CD4-positive, alpha-beta T cell treated with Interferon gamma for 1 hour (primary cell): ENCODE measurements at regions not wholly inside any gene's neighbourhood (a gene's known extent, or its start where the extent isn't known, plus 50 kb on each side); places are given as distances from the start of the nearest gene placed in this dataset.

Source experiments
- DNase-seq: peaks from one replicate; pipeline ENCODE4 v3.0.0-alpha.2; 2020

DNA sequence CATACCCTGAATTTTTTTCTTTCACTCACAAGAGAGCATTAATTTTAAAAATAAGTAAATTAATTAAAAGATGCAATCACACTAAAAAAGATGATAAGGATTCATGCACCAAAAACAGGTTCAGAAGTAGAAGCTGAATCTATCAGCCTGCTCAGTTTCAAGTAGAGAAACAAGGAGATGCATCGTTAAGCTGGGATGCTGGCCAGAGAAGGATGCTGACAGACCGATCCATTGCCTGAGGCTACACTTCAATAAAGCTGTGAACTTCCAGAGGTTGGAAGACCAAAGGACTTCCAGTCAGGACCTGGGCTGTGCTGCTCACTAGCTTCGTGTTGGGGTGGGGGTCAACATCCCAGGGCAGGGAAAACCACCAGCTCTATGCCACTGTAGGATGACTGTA lies 457.7 kb downstream of the EFNA5 start:
- no peak for DNase-seq

DNA sequence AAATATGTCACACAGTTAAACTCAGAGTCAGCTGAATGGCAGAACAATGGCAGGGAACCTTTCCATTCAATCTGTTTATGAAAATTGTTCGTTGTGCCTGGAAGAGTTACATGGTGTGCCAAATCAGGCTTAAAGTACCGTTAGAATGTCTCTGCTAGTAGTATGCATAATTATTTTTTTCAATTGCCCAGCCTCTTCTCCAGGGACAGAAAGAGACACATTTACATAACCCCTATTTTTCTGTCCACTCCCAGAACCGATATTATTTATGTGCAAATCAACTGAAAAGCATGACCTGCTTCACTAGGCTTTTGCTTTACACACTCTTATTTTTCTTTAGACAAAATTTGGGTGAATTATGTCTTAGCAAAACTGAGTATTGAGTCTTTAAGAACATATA lies 459.1 kb downstream of the EFNA5 start:
- no peak for DNase-seq

DNA sequence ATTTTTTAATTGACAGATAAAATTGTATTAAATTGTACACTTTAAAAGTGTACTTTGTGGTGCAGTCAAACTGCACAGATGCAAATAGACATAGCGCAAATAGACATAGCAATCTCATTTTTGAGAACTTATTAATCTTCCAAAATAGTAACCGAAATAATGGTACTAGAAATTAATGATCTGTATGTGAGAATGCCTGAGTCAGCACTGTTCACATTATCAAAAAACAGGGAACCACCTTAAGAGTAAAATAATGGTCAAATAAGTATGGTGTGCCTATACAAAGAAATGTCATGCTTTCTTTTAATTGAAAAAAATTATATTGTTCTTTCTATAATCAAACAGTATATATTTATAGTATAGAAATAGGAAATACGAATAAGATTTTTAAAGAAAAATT lies 461.9 kb downstream of the EFNA5 start:
- no peak for DNase-seq

DNA sequence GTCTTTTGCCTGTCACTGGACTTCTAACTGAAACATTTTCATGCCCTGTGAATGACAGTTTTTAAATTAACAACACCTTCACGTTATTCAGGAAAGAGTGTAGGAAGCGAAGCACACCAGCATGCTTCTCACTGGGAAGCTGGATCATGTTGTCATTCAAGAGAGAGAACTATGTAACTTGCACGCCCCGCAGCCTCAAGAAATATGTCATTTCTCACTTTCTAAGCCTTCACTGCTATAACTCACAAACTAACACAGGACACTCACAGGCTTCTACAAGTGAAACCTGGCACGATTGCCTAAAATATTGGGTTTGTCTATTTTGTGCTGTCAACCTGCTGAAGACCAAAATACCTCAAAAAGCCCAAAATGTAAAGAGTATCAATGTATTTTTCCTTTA lies 466.3 kb downstream of the EFNA5 start:
- DNase-seq, result no peak

DNA sequence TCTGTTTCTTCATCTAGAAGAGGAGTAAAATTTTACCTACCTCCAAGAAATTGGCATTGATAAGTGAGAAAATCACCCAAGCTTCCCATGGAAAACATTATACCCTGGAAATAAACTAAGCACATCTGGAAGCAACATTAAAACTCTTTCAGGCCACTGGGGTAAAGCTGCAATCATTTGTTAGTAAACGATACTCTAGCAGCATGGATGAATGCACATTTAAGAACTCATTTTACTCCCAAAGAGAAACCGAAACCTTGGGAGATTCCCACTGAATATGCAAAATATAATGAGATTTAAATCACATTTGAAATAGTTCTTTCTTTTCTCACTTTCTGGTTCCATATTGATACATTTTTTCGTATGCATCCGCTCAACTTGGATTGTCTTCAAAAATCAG lies 467.5 kb downstream of the EFNA5 start:
- DNase-seq, result no peak

DNA sequence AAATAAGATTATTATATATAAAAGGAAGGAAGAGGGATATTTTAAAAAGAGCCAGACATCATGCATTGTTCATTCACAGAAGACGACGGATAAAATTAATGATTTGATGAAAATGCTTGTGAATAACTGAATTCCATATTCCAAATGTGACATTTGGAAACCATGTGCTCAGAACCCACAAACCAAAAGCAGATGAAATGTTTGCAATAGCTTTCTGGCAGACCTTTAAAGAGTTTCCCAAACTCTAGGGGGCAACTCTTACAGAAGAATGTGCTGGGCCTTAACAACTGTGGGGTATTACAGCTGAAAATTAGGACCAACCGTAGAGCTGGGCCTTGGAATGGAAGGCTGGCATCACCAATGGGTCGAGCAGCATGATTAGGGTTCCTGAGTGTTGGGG lies 471.0 kb downstream of the EFNA5 start:
- no peak for DNase-seq

DNA sequence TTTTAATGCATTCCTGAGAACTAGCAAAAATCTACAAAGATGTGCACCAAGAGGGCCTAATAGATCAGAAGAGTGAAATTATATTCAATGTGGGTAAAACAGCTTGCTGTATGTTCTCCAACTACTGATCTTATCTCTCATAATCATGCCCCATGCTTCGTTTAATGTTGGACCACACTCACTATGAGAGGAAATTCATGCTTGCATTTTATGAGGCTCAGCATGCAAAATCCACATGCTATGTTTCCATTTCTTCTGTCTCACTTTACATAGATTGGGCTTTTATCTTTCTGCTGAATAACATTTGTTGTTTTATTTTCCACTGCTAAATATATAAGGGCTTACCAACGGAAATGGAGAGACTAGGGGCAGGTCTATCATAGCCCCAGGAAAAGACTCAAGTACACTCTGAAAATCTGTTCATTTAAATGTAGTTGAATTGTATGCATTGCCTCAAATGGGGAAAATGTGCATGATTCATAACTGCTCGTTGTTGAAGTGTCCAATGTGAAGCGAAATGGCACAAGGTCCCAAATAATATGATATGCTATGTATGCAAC lies 474.2 kb downstream of the EFNA5 start:
- no peak for DNase-seq

DNA sequence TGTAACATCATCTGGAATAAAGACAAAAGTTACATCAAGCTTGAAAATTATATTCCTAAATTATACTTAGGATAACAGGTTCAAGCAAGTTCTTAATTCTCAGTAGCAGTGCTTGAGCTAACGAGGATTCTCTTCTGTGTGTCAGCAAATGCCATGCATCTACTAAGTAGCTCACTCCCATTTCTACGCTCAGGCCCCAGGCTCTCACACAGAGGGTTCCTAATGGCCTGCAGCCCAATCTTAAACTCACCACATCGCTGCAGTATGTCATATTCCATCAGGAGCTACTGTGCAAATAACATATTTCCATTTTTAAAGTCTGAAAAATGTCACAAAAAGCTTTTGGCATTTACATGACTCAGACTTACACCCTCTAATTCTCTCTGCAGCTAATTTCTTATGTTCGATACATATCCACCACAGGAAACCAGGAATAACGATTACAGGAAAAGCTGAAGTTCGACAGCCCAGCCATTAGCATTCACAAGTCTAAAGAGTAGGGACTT lies 474.8 kb downstream of the EFNA5 start:
- no peak for DNase-seq

DNA sequence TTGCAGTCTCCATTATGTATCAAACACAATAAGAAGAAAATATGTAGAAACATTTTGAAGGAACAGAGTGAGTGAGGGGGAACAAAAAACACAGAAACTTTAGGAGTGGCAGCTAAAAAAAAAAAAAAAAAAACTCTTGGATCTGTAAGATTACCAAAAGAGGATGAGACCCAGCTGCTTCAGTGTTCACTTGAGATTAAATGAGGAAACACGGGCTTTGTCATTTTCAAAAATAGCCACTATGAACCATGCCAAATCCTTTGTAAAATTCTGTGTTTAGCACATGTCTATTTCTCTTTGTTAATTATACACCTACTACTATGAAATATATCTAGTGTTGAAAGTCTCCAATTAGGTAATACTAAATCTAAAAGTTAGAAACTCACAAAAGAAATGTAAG lies 485.9 kb downstream of the EFNA5 start:
- no peak for DNase-seq

DNA sequence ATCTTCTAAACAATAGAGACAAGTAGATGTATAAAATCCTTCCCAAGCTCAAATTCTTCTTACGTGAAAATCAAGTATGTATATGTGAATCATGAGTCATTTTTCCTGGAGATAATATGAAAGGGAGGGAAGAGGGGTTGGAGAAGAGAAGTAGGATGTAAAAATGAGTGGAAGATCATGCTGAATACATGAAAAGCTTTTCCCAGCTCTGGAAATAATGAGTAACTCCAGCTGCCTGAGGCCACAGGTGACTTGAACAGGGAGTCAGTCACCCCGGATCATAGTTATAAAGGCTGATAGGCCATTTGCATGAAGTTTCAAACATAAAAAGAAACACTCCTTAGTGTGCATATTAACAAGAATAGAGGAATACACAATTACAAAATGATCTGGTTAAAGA lies 486.7 kb downstream of the EFNA5 start:
- no peak for DNase-seq

DNA sequence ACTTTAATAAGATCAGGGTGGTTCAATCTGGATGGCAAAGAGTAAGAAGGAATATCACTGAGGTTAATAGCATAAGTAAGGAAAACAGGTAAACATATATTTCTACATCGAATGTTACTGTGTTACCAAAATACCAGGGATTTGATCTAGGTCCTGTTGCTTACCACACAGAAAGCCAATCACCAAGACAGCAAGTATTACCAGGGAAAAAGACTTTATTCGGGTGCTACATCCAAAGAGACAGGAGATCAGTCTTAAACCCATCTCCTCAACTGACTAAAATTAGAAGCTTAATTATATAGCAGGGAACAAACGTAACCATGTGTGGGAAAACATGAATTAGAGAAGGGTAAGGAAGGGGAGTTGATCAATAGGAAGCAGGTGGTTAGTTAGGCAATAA lies 500.1 kb downstream of the EFNA5 start:
- no peak for DNase-seq

DNA sequence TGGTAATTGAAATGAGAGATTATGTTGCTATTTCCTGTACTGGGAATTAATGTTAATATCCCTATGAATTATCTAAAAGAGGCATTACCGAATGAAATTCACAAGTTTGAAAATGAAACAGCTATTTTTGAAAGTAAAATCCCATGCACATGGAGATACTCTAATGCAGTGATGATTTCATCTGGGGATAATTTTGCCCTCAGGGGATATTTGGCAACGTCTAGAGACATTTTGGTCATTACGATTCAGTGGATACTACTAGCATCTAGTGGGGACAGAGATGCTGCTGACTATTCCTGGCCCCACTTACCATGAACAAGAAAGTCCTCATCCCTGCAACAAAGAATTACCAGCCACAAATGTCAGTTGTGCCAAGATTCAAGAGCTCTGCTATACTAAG lies 500.9 kb downstream of the EFNA5 start:
- DNase-seq, result no peak

DNA sequence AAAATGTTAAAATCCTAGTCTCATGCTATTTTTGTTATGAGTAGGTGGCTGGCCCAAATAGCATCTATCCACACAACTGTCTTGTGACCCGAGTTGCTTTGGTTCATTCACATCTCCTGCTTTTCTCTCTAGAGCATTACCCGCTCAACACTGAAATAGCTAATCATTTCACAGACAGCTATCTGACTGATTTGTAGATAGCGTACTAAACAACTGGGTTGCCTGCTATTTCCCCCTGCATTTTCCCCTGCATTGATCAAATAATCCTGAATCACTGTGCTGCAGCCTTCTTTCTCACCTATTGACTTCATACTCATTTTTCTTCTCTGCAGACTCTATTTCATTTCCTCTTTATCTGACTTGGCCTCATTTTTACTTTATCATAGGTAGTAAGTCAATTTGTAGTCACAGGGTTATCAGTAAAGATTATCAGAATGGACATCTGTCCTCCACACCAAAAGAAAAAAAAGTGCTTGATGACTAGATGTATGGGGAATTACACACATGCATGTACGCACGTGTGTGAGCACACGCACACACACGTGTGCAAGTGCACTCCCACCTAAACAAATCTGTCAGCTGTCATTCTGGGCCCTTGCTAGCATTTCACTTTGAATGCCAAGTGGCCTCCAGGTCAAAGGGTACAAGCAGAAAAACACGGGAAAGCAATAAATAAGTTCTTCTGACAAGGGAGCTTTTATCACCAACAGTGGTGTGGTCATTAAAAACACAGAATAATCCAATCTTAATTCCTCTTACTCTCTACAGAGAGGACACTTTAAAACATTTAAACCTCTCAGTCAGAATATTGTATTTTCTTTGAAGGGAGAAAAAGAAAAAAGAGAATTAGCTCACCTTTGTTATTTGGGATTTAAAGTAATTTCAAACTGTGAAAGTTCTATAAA lies 501.6 kb downstream of the EFNA5 start:
- DNase-seq, result no peak

DNA sequence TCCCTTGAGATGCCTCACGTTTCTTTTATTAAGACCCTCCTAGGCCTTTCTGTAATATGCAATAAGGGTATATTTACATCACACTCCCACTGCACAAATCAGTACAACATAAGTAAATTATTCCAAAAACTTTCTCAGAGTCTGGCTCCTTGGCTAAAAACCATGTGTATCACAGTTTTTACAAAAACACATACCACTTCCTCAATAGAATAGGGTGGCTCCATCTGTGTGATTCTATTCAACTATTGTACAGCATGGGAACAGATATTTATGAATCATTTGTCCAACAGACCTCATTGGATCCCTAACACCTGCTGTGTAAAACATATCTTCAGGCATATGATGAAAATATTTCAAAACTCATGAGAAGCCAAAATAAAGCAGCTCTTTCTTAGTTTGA lies 502.7 kb downstream of the EFNA5 start:
- no peak for DNase-seq

DNA sequence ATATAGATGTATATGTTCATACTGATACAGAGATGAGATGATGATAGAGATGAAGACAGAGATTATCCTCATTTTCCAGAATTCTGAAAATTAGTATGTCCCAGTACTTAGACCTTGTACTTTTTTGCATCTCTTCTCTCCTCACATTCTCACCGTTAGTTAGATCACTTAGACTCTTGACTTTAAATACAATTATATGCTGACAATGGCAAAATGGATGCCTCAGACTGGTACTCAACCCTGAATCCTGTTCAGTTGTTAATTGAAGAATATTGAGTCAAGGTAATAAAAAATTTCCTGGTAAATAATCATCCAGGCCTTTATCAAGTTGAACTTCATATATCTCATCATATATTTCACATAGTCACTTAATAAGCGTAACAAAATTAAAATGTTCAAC lies 505.4 kb downstream of the EFNA5 start:
- no peak for DNase-seq

DNA sequence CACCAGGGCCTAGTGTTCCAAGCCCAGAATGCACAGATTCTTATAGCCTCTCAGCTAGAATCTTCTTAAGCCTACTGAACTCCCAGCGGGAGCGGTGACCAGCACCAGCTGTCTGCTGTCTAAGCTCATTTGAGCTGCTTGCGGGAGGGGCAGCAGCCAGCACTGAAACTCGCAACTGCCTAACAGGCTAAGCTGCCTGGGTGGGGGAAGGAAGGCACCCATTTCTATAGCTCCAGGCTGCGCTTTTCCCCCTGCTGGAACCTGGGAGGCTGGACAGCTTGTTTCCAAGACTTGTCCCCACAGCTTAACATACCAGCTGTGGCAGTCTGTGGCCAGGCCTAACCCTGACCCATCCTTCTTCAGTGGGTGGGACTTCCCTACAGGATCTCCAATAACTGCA lies 512.9 kb downstream of the EFNA5 start:
- DNase-seq, result no peak

DNA sequence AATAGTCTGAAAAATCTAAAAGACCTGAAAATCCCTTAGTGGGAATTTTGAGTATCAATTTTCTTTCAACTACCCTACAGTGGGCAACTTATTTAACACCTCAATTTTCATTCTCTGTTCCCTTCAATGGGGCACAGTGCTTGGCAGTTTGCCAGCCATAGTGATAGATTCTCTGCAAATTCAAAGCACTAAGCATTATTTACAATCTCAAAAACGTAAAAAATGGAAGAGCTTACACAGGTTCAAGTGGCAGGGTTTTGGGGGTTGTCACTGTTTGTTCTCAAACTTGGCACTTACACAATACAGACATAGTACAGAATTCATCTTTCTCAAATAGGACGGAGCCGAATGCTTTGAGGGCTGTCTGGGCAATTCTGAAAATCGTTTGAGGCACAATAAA lies 515.0 kb downstream of the EFNA5 start:
- DNase-seq, result no peak

DNA sequence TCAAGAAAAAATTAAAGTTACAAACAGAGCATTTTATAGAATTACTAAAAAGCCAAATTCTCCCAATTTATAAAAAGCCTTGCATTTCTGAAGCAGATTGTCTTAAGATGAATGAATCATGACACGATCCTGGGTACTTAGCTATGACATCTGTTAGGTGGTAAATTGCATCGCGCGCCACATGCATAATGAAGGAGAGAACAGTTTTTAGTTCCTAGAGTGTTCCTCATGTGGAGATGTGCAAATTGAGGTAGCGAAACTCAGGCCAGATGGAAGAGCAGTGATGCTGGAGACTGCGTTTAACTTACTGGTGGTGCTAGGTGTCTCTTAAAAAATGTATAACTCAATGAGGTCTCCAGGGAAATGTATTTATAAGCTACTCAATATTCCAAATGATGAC lies 516.1 kb downstream of the EFNA5 start:
- DNase-seq, result no peak

DNA sequence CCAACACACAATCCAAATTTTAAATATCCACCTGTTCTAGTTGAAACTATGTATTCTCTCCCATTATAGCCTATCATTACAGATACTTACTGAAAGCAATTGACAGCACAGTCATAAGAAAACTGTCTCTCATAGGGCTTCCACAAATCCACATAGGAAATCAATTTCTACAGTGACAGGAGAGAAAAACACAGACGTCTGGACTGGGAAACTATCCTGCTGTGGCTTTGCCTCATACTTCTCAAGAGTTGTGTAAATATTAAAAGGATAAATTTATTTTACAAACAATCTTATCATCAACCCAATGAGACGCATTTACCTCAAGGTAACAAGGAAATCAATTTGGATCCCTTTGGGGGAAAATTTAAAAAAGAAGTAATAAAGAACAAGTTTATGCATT lies 517.5 kb downstream of the EFNA5 start:
- no peak for DNase-seq

DNA sequence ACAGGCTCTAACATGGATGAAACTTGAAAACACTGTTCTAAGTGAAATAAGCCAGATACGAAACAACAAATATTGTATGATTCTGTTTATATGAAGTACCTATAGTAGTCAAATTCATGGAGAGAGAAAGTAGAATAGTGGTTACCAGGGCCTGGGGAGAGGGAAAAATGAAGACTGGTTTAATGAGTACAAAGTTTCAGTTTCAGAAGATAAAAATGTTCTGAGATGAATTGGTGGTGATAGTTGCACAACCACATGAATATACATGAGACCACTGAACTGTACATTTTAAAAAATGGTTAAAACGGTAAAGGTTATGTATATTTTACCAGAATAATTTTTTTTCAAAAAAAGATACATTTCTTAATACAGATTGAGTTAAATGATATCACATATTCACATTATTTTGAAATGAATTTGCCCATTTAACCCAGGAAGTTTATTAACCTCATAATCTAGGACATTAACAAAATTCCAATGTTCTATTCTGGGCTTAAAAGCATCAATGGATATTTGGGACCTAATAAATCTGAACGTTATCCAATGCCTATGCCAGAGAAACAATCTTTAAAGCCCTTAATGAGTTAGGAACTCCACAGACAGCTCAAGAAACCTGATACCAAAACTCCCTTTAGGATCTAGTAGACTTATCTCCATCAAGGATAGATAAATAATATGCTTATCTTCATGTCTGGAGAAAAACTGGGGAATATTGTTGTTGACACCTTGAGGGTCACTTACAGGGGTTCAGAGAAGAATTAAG lies 521.3 kb downstream of the EFNA5 start:
- DNase-seq, result no peak

DNA sequence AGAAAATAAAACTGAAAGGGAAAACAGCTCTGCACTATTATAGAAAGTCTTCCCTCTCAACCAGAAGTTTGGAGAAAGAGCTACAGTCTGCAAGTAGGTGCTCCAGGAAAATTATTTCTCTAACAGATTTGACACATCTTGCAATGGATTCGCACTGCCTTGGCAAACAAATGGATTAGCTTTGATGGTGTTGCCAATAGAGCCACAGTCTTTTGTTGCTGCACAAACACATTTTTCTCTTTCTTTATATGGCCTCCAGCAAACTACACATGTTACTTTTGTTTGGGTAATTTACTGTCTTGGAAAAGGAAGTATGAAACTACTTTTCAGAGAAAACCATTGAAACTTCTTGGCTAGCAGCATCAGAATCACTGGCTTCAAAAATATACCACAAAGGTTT lies 523.1 kb downstream of the EFNA5 start:
- DNase-seq, result no peak

DNA sequence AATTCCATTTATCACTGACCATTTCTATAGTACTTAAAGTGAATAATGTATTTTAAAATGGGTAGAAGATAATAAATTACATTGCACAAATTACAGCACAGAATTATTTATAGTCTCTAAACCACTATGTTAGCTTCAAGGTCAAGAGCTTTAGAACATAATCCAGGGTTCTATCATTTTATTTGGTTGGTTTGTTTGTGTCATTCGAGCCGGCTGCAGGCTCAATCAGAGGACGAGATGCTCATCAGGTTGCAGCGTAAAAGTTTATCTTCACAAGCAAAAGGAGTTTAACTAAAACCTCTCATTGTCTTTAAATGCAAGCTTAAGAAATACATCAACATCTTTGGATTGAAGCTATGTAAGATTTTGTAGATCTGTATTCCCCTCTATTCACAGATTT lies 523.8 kb downstream of the EFNA5 start:
- DNase-seq, result no peak

DNA sequence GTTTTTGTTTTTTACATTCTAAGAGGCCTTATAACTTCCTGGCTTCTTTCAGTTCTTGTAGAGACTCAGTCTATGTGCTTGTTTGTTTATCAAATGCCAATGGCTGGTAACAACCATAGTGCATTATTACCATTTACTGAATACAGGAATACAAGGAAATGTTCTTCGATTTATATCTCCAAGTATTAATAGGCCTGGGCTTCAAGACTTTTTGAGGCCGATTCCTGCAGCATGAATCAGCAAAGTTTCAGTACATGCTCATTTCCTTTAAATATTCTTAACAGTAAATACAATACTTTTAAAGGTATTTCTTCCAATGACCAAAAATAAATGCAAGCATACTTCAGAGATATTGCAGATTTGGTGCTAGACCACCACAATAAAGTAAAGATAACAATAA lies 535.3 kb downstream of the EFNA5 start:
- no peak for DNase-seq

DNA sequence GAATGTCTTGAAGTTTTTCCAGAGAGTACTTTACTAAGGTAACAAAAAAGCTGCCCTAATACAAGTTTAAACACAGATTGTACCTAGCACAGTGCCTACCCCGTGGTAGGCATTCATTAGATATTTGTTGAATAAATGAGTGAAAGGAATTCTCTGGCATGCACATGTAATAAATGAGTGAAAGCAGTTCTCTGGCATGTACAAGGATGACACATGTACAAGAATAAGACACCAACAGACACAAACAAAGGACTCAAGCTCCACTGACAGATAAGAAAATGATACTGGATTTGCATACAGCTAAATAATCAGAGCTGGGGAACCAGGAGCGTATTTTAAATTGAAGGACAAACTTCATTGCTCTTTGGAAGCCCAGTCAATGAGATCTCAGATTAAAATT lies 535.8 kb downstream of the EFNA5 start:
- DNase-seq, result no peak
